ENCODE measurements at regions not wholly inside any gene's neighbourhood (a gene's known extent, or its start where the extent isn't known, plus 50 kb on each side); places are given as distances from the start of the nearest gene placed in this dataset.
"Not testable (repeated sequence)": the region's sequence is repeated elsewhere in the genome, so short reads cannot be mapped to it uniquely, and the experiment has no call there.

- DNase-seq (ENCODE audit: low spot score) = no peak
These were observed 252.2 kb upstream of the SLITRK6 start for GRCh38 chr13:86051134-86052103.

DNA sequence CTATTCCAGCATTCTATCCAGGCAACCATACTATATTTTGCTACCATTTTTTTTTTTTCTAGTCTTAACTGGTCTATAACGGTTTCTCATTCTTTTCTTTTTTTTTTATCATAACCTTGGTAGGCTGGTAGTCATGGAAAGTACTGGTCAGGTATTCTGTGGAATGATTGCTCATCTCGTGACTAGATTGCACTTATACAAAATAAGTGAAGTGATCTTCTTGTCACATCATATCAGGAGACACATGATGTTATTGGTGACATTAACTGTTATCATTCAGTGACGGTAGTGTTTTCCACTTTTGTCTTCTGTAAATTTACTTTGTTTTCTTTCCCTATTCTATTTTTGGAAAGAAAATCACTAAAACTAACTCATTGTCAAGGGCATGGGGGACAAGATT, 239.3 kb upstream of the SLITRK6 start:
- DNase-seq (ENCODE audit: low spot score) = no peak

GRCh38 chr13:86020351-86021002, 221.3 kb upstream of the SLITRK6 start:
- DNase-seq (ENCODE audit: low spot score) = no peak

DNA sequence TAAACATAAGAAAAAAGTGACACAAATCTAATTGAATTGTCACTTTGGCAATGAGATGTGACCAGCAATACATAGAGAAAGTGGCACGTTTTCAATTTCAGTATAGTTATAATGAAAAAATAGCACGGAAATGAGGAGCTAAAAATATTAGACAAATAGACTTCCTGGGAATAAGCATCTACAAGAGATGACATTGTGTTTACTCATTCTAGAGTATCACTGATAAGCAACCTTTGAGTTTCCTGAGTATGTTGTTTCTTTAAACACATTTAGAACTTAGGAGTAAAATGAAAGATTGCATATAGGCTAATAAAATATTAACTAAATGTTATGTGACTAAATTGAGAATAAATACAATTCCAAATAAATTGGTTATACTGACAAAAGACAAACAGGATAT, 207.1 kb upstream of the SLITRK6 start:
- no peak for DNase-seq (ENCODE audit: low spot score)

- DNase-seq (ENCODE audit: low spot score) = no peak
These were observed 203.8 kb upstream of the SLITRK6 start for GRCh38 chr13:86003029-86003428.

- DNase-seq (ENCODE audit: low spot score) = no peak
These were observed 201.3 kb upstream of the SLITRK6 start for GRCh38 chr13:86000546-86000945.

DNA sequence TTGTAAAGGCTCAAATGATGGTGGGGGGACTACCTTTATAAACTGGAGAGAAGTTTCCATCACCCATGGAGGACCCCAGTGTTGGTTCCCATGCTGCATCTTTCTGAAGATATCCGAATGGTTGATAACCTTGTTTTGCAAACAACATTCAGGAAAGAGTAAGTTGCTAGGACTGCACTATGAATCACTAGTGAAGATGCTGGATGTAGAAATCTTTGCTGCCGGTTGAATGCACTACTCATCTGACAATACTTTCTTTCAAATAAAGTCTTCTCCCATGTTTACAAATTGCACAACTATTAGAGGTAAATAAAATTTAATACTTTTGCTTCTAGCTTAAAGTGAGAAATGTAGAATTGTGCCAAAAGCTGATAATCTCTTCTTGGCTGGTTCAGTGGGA, 198.4 kb upstream of the SLITRK6 start:
- no peak for DNase-seq (ENCODE audit: low spot score)

GRCh38 chr13:85995788-85996418, 196.7 kb upstream of the SLITRK6 start:
- no peak for DNase-seq (ENCODE audit: low spot score)

- DNase-seq (ENCODE audit: low spot score) = no peak
These were observed 194.3 kb upstream of the SLITRK6 start for GRCh38 chr13:85993567-85993966.

DNA sequence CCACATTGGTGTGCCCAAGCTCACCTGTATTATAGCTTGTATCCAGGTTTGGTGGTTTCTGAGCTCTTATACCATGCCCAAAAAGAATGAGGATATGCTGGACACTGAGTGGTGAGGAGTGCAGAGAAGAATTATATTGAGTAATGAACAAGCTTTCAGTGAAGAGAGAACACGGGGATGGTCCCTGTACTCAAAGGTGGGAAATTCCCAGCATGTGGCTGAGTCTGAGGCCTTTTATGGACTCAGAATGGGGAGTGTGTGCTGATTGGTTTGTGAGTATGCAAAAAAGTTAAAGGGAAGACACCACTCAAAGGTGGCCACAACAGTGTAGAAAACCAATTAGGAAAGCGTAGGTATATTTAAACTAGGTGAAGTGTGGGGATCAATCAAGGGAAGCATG, 191.2 kb upstream of the SLITRK6 start:
- no peak for DNase-seq (ENCODE audit: low spot score)

DNA sequence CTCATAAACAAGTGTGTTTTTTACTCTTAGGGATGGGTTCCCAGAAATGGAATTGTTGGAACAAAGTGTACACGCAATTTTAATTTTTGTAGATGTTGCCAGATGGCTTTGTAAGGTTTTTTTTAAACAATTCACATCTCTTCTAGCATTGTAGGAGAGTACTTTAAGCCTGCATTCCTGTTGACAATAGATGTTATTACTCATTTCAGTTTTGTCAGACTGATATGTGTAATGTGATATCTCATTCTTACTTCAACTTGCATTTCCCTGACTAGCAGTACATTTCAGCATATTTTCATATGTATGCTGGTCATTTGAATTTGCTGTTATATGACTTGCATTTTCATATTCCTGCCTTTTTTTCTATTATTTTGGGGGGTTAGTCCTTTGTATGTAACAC, 186.6 kb upstream of the SLITRK6 start:
- no peak for DNase-seq (ENCODE audit: low spot score)

DNA sequence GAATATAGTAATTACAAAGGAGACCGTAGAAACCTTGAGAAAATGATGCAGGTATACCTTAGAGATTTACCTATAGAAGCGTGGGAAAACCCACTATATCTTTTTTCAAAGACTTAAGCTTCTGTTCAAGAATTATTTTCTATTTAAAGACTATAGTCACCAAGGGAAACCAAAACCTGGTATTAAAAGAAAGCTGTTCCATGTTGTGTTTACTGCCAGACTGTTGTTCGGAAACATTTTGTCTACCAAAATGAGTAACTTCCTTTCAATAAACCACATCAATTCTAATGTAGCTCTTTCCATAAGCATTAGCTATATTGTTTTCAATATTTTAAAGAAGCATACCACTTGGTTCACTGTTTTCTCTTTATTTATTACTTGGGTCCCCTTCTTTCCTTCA, 182.9 kb upstream of the SLITRK6 start:
- no peak for DNase-seq (ENCODE audit: low spot score)

- DNase-seq (ENCODE audit: low spot score) = not testable (repeated sequence)
These were observed 181.2 kb upstream of the SLITRK6 start for GRCh38 chr13:85980447-85980846.

DNA sequence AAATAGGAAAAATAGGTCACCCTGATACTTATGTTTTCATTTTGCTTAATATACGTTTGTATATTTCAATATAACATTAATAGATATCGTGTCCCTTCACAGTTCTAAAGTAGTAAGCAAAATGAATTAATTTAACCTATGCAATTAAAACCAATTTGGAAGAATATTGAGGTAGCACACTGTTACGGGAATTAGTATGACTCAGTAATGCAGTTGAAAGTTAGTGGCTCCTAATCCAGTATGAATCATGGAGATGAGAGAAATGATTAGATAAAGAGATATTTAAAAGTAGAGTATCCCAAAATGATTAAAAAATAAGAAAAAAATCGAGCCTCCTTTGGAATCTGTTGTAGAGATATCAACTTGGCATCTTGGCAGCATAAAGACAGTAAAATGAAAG, 177.0 kb upstream of the SLITRK6 start:
- DNase-seq (ENCODE audit: low spot score) = no peak

DNA sequence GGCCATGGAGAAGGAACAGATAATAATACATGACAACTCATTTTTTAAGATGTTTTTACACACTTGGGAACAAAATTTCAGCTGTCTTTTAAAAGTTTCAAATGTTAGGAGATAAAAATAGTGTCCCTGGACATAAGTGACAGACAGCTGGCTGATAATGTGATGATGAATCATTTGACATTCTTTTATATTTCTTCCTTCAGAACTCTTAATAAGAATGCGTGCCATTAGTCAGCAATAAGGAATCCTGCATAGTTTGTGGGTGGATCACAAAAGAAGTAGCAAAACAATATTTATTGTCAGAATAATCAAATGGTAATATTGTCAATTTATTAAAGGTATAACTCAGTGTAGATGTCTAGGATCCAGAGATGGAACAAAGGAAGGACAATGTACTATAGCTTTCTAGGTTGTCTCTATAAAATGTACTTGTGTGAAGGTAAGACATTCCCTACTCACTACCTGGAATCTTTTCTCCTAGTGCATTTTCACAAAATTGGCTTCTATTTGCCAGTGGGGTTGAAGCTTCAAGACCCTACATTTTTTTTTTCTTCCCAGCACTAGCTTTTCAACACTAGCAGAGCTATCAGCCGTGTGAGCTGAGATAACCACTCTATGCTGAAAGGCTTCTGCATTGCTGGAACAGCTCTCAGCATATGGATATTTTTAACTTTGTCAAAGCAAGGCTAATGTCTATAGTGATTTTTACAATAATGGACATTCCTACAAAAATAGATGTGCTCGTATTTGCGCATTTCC, 175.6 kb upstream of the SLITRK6 start:
- DNase-seq (ENCODE audit: low spot score) = no peak

DNA sequence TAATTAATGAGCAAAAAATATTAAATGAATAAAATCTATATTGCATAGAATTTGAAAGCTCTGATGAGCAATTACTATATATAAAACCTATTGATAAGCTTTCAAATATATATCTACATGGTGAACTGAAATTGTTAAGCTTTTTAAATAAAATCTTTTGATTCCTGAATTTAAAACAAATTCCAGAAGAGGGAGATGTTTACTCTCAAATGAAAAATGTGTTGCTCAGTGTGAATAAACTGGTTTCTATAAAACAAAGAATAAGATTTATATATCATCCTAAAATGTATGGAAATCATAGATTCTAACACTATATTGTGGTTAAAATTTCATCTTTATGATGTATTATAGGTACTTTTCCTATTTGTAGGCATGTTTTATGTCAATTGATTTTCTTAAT, 171.5 kb upstream of the SLITRK6 start:
- DNase-seq (ENCODE audit: low spot score) = no peak

GRCh38 chr13:85969331-85969730, 170.1 kb upstream of the SLITRK6 start:
- no peak for DNase-seq (ENCODE audit: low spot score)

- DNase-seq (ENCODE audit: low spot score) = no peak
These were observed 136.7 kb upstream of the SLITRK6 start for GRCh38 chr13:85935868-85936467.

- DNase-seq (ENCODE audit: low spot score) = no peak
These were observed 130.9 kb upstream of the SLITRK6 start for GRCh38 chr13:85930108-85930507.

DNA sequence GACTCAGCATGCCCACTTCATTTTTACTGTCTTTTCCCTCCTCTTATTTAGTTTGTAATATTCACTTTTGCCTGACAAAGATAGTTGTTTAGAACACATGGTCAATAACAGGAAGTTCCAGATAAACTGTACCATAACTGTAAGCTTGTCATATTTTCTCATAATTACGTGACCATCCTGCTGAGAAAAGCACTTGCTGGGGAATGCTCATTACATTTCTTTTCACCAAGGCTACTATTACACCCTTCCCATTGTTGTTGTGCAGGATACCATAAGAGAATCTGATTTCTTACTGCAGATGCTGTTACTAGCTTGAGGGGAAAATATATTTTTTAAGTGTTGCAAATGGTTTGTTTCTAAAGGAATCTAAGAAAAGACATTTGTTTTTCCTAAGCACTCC, 111.7 kb upstream of the SLITRK6 start:
- no peak for DNase-seq (ENCODE audit: low spot score)

GRCh38 chr13:85900521-85900920, 101.3 kb upstream of the SLITRK6 start:
- DNase-seq (ENCODE audit: low spot score) = no peak
